ENCODE measurements at regions not wholly inside any gene's neighbourhood (a gene's known extent, or its start where the extent isn't known, plus 50 kb on each side); places are given as distances from the start of the nearest gene placed in this dataset.

DNA sequence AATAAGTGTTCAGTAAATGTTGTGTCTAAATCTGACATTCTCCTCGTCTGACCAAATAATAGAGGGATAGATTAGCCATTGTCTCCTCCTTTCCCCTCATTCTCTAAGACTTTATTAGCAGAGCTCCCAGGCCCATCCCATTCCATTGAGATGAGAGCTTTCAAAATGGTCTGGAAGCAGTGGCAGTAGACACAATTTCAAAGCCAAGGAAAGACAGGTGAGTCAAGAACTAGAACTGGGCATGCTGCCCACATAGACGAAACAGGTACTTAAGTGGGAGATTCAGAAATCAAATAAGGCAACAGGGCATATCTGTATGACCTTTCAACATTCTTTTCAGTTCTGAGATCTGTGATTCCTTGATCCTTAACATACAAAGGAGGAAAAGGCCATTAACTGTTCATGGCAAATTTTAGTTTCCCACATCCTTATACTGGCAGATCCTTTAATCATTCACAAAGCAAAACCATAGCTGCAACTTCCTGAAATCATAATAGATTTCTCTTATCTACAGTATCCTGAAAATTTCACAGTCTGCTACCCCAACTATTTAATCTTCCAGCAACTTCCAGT is 96.6 kb upstream of the KCNA4 start:
- H3K27me3 ChIP-seq: no peaks in the 10 kb centered on the region
- TF ChIP-seq, protein P1, sequence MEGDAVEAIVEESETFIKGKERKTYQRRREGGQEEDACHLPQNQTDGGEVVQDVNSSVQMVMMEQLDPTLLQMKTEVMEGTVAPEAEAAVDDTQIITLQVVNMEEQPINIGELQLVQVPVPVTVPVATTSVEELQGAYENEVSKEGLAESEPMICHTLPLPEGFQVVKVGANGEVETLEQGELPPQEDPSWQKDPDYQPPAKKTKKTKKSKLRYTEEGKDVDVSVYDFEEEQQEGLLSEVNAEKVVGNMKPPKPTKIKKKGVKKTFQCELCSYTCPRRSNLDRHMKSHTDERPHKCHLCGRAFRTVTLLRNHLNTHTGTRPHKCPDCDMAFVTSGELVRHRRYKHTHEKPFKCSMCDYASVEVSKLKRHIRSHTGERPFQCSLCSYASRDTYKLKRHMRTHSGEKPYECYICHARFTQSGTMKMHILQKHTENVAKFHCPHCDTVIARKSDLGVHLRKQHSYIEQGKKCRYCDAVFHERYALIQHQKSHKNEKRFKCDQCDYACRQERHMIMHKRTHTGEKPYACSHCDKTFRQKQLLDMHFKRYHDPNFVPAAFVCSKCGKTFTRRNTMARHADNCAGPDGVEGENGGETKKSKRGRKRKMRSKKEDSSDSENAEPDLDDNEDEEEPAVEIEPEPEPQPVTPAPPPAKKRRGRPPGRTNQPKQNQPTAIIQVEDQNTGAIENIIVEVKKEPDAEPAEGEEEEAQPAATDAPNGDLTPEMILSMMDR (IDR thresholded peaks at IDR 0.05): no peak
- no peak for TF ChIP-seq POLR2A (IDR thresholded peaks at IDR 0.05)
- H3K9me3 ChIP-seq: no peaks in the 10 kb centered on the region
- H3K36me3 ChIP-seq: no peaks in the 10 kb centered on the region
- DNase-seq: peak; percentile 28 to 60
- intact Hi-C loops (cut with DNase I): no loop called here
- no peak overlapping the region for H3K4me3 ChIP-seq (replicated peaks in 1 of 3)
- H3K4me1 ChIP-seq: no peaks in the 10 kb centered on the region
- 33 to 37% methylated on average over 2 of the region's 2 CpGs for WGBS, 2 donors
- H3K27ac ChIP-seq: no peak overlapping the region

DNA sequence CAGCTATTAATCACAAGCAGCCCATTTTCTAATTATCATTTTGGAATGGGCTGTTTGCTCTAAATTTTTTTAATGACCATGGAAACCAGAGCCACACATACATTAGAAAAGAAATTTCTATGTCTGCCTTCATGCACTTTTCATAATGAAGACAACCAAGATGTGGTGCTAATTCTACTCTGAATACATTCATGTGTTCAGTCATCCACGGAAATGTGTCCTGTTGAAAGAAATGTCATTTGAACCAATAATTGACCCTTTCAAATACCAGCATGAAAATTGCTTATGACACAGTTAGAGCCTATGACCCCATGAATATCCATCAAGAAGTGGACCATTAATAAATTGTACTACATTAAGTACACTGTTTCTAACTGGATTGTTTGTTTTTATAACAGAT is 99.7 kb upstream of the KCNA4 start:
- DNase-seq: no peak
- 75 to 89% methylated on average over 1 of the region's 1 CpG for WGBS, 2 donors
- intact Hi-C loops (cut with DNase I): no loop called here

DNA sequence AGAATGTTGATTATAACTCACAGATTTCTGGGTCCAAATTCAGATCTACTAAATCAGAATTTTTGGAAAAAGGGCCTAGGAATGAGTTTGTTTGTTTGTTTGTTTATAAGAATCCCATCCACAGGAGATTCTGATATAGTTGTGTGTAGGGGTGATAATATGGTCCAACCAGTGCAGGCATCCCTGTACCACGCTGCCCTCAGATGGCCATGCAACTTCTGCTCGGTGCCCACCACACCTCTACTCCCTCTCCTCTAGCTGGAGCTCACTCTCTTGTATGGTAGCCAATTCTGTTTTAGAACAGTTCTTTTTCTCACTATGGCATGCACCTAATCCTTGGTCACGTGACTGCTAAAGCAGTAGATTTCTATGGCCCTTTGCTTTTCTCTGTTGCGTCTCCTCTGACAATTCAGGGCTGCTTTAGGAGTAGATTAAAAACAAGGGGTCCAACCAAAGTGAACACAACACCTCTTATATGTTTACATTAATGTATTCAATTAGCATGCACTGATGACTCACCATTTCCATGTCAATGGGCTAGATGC is 103.3 kb upstream of the KCNA4 start:
- Histone ChIP-seq H3K4me1 (no peaks in the 10 kb centered on the region), H3K27me3 (no peaks in the 10 kb centered on the region), H3K9me3 (no peaks in the 10 kb centered on the region), H3K4me3 (replicated peaks in 1 of 3) (no peak overlapping the region), H3K36me3 (no peaks in the 10 kb centered on the region), H3K27ac (no peak overlapping the region)
- TF ChIP-seq, protein P1 (IDR thresholded peaks at IDR 0.05): no peak
- no peak for TF ChIP-seq POLR2A (IDR thresholded peaks at IDR 0.05)
- no peak for DNase-seq
- 86 to 92% methylated on average over 4 of the region's 4 CpGs for WGBS, 2 donors
- intact Hi-C loops (cut with DNase I): no loop called here

More for the DNA sequence above, 99.7 kb upstream of the KCNA4 start:
- Histone ChIP-seq H3K27ac (no peak overlapping the region), H3K36me3 (no peaks in the 10 kb centered on the region), H3K4me1 (no peaks in the 10 kb centered on the region), H3K4me3 (replicated peaks in 1 of 3) (no peak overlapping the region), H3K27me3 (no peaks in the 10 kb centered on the region), H3K9me3 (no peaks in the 10 kb centered on the region)
- TF ChIP-seq, protein P1 (IDR thresholded peaks at IDR 0.05): no peak
- no peak for TF ChIP-seq POLR2A (IDR thresholded peaks at IDR 0.05)

DNA sequence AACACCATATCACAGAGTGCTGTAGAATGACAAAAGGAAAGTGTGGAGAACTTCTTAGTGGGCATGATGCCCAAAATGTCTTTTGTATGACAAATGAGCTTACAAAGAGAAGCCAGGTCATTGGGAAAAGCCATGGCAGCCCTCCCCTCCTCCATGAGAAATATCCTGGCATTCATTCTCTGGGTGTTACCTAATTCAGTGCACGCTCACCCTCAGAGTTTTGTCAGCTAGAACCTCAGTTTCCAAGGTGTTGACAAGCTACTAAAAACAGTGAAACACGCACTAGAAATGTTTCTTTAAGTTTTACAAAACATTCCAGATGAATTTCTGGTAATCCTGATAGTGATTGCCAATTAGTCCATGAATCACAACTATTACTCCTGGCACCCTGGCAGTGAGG is 105.4 kb upstream of the FSHB start:
- DNase-seq: no peak
- Histone ChIP-seq H3K27ac (no peak overlapping the region), H3K9me3 (no peaks in the 10 kb centered on the region), H3K27me3 (no peaks in the 10 kb centered on the region), H3K36me3 (no peaks in the 10 kb centered on the region), H3K4me3 (replicated peaks in 1 of 3) (no peak overlapping the region), H3K4me1 (no peaks in the 10 kb centered on the region)
- 72 to 75% methylated on average over 2 of the region's 2 CpGs for WGBS, 2 donors
- TF ChIP-seq POLR2A (IDR thresholded peaks at IDR 0.05): no peak
- TF ChIP-seq, protein P1 (IDR thresholded peaks at IDR 0.05): no peak
- intact Hi-C loops (cut with DNase I): no loop called here

DNA sequence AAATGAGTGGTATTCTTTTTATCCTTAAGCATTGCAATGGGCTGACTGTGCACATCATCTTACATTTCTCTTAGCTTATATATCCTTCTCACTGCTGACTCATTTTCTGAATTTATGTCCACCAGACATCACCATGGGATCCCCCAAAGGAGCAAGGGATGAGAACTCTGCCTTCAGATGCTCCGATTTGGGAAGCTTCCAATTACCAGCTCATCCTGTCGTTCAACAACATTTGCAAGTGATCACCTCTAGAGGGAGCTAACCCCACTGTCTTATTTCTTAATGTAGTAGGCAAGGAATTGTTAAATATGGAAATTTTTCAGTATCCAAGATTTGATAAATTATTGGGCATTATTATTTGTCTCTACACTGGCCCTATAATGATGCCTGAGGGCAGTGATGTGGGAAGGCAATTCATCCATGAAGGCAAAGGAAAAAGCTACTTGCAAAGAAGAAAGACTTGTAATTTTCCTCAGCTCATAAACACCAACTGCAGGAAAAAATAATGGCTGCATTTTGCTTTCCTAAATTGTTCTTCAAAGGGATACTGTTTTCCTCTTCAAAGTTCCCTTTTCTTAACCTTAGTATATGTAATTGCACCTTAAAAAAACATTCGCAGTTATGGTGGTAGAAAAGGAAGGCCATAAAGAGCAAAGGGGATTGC is 102.4 kb upstream of the FSHB start:
- TF ChIP-seq, protein P1 (IDR thresholded peaks at IDR 0.05): peak in 4 of 6 experiments; percentile 18 to 59 (median 33)
- no peak for TF ChIP-seq POLR2A (IDR thresholded peaks at IDR 0.05)
- 35 to 39% methylated on average over 3 of the region's 3 CpGs for WGBS, 2 donors
- DNase-seq: no peak
- Histone ChIP-seq H3K4me3 (replicated peaks in 1 of 3) (no peak overlapping the region), H3K9me3 (no peaks in the 10 kb centered on the region), H3K27ac (no peak overlapping the region), H3K36me3 (no peaks in the 10 kb centered on the region), H3K4me1 (no peaks in the 10 kb centered on the region), H3K27me3 (no peaks in the 10 kb centered on the region)
- intact Hi-C loops (cut with DNase I): no loop called here
